ENCODE measurements at regions not wholly inside any gene's neighbourhood (a gene's known extent, or its start where the extent isn't known, plus 50 kb on each side); places are given as distances from the start of the nearest gene placed in this dataset.

DNA sequence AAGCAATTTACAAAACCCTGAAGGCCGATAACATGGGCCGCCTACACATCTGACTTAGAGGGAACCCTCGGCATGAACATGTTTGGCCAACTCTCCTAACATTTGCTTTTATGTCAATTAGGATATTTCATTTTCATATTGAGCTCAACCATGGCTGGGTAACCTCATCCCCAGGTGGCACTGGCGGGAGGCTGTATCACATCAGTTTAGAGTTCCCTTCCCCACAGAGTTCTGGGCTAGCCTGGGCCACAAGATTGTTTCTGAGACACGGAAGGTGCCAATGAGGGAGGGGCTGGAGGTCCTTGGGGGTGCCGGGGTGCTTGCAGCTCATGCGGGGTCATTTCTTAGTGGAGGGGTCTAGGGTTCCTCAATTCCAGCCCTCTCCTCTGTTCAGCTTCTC lies 386.5 kb upstream of the MKI67 start:
- no peak overlapping the region for H2AFZ ChIP-seq
- no peaks in the 10 kb centered on the region for H3K27me3 ChIP-seq (ENCODE audit: control insufficient read depth, insufficient read depth, low read length)
- H3K27ac ChIP-seq: no peak overlapping the region
- H3K4me2 ChIP-seq (ENCODE audit: low read length): no peak overlapping the region
- H3K9ac ChIP-seq: no peak overlapping the region
- TF ChIP-seq, protein P1, sequence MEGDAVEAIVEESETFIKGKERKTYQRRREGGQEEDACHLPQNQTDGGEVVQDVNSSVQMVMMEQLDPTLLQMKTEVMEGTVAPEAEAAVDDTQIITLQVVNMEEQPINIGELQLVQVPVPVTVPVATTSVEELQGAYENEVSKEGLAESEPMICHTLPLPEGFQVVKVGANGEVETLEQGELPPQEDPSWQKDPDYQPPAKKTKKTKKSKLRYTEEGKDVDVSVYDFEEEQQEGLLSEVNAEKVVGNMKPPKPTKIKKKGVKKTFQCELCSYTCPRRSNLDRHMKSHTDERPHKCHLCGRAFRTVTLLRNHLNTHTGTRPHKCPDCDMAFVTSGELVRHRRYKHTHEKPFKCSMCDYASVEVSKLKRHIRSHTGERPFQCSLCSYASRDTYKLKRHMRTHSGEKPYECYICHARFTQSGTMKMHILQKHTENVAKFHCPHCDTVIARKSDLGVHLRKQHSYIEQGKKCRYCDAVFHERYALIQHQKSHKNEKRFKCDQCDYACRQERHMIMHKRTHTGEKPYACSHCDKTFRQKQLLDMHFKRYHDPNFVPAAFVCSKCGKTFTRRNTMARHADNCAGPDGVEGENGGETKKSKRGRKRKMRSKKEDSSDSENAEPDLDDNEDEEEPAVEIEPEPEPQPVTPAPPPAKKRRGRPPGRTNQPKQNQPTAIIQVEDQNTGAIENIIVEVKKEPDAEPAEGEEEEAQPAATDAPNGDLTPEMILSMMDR (IDR thresholded peaks at IDR 0.05): no peak
- H3K4me1 ChIP-seq: no peaks in the 10 kb centered on the region
- H3K4me3 ChIP-seq (ENCODE audit: low read depth, low read length): no peak overlapping the region
- no peaks in the 10 kb centered on the region for H3K79me2 ChIP-seq
- no peaks in the 10 kb centered on the region for H3K9me3 ChIP-seq (ENCODE audit: control insufficient read depth, low read length)
- no peaks in the 10 kb centered on the region for H3K36me3 ChIP-seq (ENCODE audit: control insufficient read depth, insufficient read depth, low read length)

DNA sequence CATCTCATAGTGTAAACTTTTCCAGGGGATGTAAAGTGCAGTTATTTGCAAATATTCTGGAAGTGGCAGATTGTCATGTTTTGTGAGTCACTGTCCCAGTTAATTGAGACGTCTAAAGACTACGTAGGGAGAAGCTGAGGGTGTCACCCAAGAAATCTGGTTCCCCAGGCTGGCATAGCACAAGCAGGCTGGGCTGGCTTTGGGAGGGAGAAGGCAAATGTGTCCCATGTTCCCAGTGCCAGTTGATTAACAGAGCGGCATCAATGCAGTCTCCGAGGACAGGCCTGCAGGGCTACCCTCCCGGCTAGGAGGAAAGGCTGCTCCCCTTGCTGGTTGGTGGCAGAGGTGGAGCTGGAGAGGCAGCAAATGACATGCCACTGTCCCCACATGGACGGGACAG lies 388.3 kb upstream of the MKI67 start:
- Histone ChIP-seq H3K79me2 (no peaks in the 10 kb centered on the region), H3K4me1 (no peaks in the 10 kb centered on the region), H3K36me3 (ENCODE audit: control insufficient read depth, insufficient read depth, low read length) (no peaks in the 10 kb centered on the region), H3K9me3 (ENCODE audit: control insufficient read depth, low read length) (no peaks in the 10 kb centered on the region), H3K9ac (no peak overlapping the region), H3K4me2 (ENCODE audit: low read length) (no peak overlapping the region), H2AFZ (no peak overlapping the region), H3K27me3 (ENCODE audit: control insufficient read depth, insufficient read depth, low read length) (no peaks in the 10 kb centered on the region), H3K27ac (no peak overlapping the region), H3K4me3 (ENCODE audit: low read depth, low read length) (no peak overlapping the region)
- TF ChIP-seq, protein P1 (IDR thresholded peaks at IDR 0.05): no peak

GRCh38 chr10:128516180-128516579 lies 390.0 kb upstream of the MKI67 start:
- no peaks in the 10 kb centered on the region for H3K27me3 ChIP-seq (ENCODE audit: control insufficient read depth, insufficient read depth, low read length)
- no peak overlapping the region for H3K4me3 ChIP-seq (ENCODE audit: low read depth, low read length)
- no peaks in the 10 kb centered on the region for H3K9me3 ChIP-seq (ENCODE audit: control insufficient read depth, low read length)
- H3K79me2 ChIP-seq: no peaks in the 10 kb centered on the region
- no peak overlapping the region for H2AFZ ChIP-seq
- no peaks in the 10 kb centered on the region for H3K36me3 ChIP-seq (ENCODE audit: control insufficient read depth, insufficient read depth, low read length)
- H3K27ac ChIP-seq: no peak overlapping the region
- TF ChIP-seq, protein P1 (IDR thresholded peaks at IDR 0.05): no peak
- no peak overlapping the region for H3K9ac ChIP-seq
- no peaks in the 10 kb centered on the region for H3K4me1 ChIP-seq
- no peak overlapping the region for H3K4me2 ChIP-seq (ENCODE audit: low read length)

DNA sequence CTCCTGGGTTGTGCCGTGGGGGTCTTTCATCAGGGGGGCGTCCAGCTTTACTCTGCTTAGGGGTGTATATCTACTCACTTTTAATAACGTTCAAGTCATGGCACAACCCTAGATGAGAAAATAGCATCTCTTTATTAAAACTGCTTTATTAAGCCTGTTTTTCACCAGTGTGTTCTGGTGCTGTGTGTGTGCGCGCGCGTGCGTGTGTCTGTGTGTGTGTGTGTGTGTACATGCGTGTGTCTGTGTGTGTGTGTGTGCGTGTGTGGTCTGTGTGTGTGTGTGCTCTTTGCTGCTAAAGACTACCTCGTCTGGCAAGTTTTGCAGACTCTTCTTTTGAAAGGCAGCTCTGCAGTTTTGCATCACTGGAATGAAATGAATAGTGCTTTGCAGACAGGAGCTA lies 390.9 kb upstream of the MKI67 start:
- no peaks in the 10 kb centered on the region for H3K79me2 ChIP-seq
- H3K4me3 ChIP-seq (ENCODE audit: low read depth, low read length): no peak overlapping the region
- no peak overlapping the region for H2AFZ ChIP-seq
- H3K36me3 ChIP-seq (ENCODE audit: control insufficient read depth, insufficient read depth, low read length): no peaks in the 10 kb centered on the region
- H3K4me2 ChIP-seq (ENCODE audit: low read length): no peak overlapping the region
- no peak overlapping the region for H3K27ac ChIP-seq
- TF ChIP-seq, protein P1 (IDR thresholded peaks at IDR 0.05): no peak
- no peaks in the 10 kb centered on the region for H3K9me3 ChIP-seq (ENCODE audit: control insufficient read depth, low read length)
- no peaks in the 10 kb centered on the region for H3K27me3 ChIP-seq (ENCODE audit: control insufficient read depth, insufficient read depth, low read length)
- no peak overlapping the region for H3K9ac ChIP-seq
- no peaks in the 10 kb centered on the region for H3K4me1 ChIP-seq

DNA sequence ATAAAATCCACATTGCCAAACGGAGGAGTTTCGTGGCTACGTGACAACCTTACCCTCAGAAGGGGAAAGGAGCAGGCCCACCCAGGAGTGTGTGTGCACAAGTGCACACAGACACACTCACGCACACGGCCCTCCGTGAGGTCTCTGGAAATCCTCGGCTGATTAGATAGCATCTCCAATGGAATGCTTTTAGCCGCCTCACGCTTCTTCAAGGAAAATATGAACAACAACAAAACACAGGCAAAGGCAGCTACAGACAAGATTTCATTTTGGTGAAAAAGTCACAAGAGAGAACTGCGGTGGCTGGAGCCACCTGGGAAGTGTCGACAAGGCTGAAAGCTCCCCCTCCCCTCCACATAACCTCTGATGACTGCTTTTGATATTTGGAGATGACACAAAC lies 391.8 kb upstream of the MKI67 start:
- Histone ChIP-seq H2AFZ (no peak overlapping the region), H3K4me2 (ENCODE audit: low read length) (no peak overlapping the region), H3K27me3 (ENCODE audit: control insufficient read depth, insufficient read depth, low read length) (no peaks in the 10 kb centered on the region), H3K4me1 (no peaks in the 10 kb centered on the region), H3K9me3 (ENCODE audit: control insufficient read depth, low read length) (no peaks in the 10 kb centered on the region), H3K4me3 (ENCODE audit: low read depth, low read length) (no peak overlapping the region), H3K79me2 (no peaks in the 10 kb centered on the region), H3K9ac (no peak overlapping the region), H3K36me3 (ENCODE audit: control insufficient read depth, insufficient read depth, low read length) (no peaks in the 10 kb centered on the region), H3K27ac (no peak overlapping the region)
- TF ChIP-seq, protein P1 (IDR thresholded peaks at IDR 0.05): no peak

Measured in parathyroid adenoma (tissue), 2 donors.